Prostate gland (tissue), 2 donors: ENCODE measurements at regions not wholly inside any gene's neighbourhood (a gene's known extent, or its start where the extent isn't known, plus 50 kb on each side); places are given as distances from the start of the nearest gene placed in this dataset.
"Not testable (repeated sequence)": the region's sequence is repeated elsewhere in the genome, so short reads cannot be mapped to it uniquely, and the experiment has no call there.

ENCODE experiments used
- CTCF ChIP-seq, 4 experiments: fragments of 200-600 bp in 2 of 4; fragments of 450-650 bp in 2 of 4; sonication (generic) in 2 of 4; IDR thresholded peaks; 1 replicate in 3 of 4; 2 replicates in 1 of 4; pipeline ENCODE4 v1.5.1; 2016 to 2019; ENCODE audit warnings: antibody characterized with exemption in 4 of 4, mild to moderate bottlenecking in 2 of 4, moderate library complexity in 2 of 4
- POLR2A ChIP-seq: fragments of 450-650 bp; IDR thresholded peaks from one replicate; pipeline ENCODE4 v1.6.1; 2016; ENCODE audit warnings: antibody characterized with exemption, mild to moderate bottlenecking
- POLR2AphosphoS5 ChIP-seq: sonication (generic); formaldehyde crosslinking; IDR thresholded peaks from one replicate; pipeline ENCODE4 v1.6.1; 2017; ENCODE audit warnings: antibody characterized with exemption

DNA sequence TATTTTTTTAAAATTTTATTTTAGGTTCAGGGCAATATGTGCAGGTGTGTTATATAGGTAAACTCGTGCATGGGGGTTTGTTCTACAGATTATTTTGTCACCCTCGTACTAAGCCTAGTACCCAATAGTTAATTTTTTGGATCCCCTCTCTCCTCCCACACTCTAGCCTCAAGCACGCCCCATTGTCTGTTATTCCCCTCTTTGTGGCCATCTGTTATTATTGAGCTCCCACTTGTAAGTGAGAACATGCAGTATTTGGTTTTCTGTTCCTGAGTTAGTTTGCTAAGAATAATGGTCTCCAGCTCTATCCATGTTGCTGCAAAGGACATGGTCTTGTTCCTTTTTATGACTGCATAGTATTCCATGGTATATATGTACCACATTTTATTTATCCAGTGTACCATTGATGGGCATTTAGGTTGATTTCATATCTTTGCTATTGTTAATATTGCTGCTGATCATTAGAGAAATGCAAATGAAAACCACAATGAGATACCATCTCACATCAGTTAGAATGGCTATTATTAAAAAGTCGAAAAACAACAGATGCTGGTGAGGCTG, 753.7 kb upstream of the CTNND2 start:
- not testable (repeated sequence) for TF ChIP-seq POLR2A; CTCF (IDR thresholded peaks at IDR 0.05); POLR2AphosphoS5
